H9 (cell line): ENCODE measurements at regions not wholly inside any gene's neighbourhood (a gene's known extent, or its start where the extent isn't known, plus 50 kb on each side); places are given as distances from the start of the nearest gene placed in this dataset.

Source experiments
- DNase-seq: peaks from one replicate; pipeline ENCODE4 v3.0.0-alpha.2; 2017
- H2AFZ ChIP-seq: one replicate; pipeline ENCODE4 v1.6.1; 2013; ENCODE audit warnings: mild to moderate bottlenecking, low read length, control low read depth, moderate library complexity
- H2AK5ac ChIP-seq: 2 replicates; pipeline ENCODE4 v1.6.1; 2013; ENCODE audit warnings: low read length, control low read depth, mixed read lengths; ENCODE audit not compliant: insufficient read length
- H2BK120ac ChIP-seq: one replicate; pipeline ENCODE4 v1.6.1; 2013; ENCODE audit warnings: low read depth, mild to moderate bottlenecking, low read length, control low read depth, inconsistent platforms; ENCODE audit not compliant: poor library complexity, severe bottlenecking
- H2BK12ac ChIP-seq: 2 replicates; pipeline ENCODE4 v1.6.1; 2013; ENCODE audit warnings: low read length, control low read depth, mixed read lengths, low read depth; ENCODE audit not compliant: insufficient read length
- H2BK15ac ChIP-seq: 2 replicates; pipeline ENCODE4 v1.6.1; 2013; ENCODE audit warnings: low read depth, low read length, control low read depth
- H2BK20ac ChIP-seq: one replicate; pipeline ENCODE4 v1.6.1; 2013; ENCODE audit warnings: low read depth, mild to moderate bottlenecking, low read length, control low read depth, inconsistent platforms; ENCODE audit not compliant: poor library complexity, severe bottlenecking
- H2BK5ac ChIP-seq: 2 replicates; pipeline ENCODE4 v1.6.1; 2013; ENCODE audit warnings: low read length, control low read depth, mixed read lengths; ENCODE audit not compliant: insufficient read length
- H3K14ac ChIP-seq: 2 replicates; pipeline ENCODE4 v1.6.1; 2013; ENCODE audit warnings: low read length, control low read depth; ENCODE audit not compliant: insufficient read depth
- H3K18ac ChIP-seq: 2 replicates; pipeline ENCODE4 v1.6.1; 2013; ENCODE audit warnings: low read depth, mild to moderate bottlenecking, mixed read lengths, low read length, control low read depth; ENCODE audit not compliant: insufficient read length
- H3K23ac ChIP-seq: 2 replicates; pipeline ENCODE4 v1.6.1; 2013; ENCODE audit warnings: low read length, control low read depth, mixed read lengths, low read depth; ENCODE audit not compliant: insufficient read length
- H3K23me2 ChIP-seq: 2 replicates; pipeline ENCODE4 v1.6.1; 2013; ENCODE audit warnings: low read depth, mild to moderate bottlenecking, mixed read lengths, low read length, control low read depth; ENCODE audit not compliant: insufficient read length, poor library complexity, severe bottlenecking
- H3K27ac ChIP-seq: 2 replicates; pipeline ENCODE4 v1.5.1; 2013; ENCODE audit warnings: low read length, control low read depth, mixed read lengths, low read depth; ENCODE audit not compliant: insufficient read length
- H3K27me3 ChIP-seq: 2 replicates; pipeline ENCODE4 v1.6.1; 2013; ENCODE audit warnings: low read length, control low read depth, inconsistent platforms; ENCODE audit not compliant: insufficient read depth
- H3K4ac ChIP-seq: 2 replicates; pipeline ENCODE4 v1.6.1; 2013; ENCODE audit warnings: low read depth, mild to moderate bottlenecking, control low read depth, inconsistent platforms, low read length, moderate library complexity
- H3K4me1 ChIP-seq: 2 replicates; pipeline ENCODE4 v1.6.1; 2013; ENCODE audit warnings: low read length, control low read depth, inconsistent platforms; ENCODE audit not compliant: insufficient read depth
- H3K4me2 ChIP-seq: 2 replicates; pipeline ENCODE4 v1.6.1; 2013; ENCODE audit warnings: low read length, control low read depth, mixed read lengths; ENCODE audit not compliant: insufficient read length, insufficient read depth
- H3K56ac ChIP-seq: 2 replicates; pipeline ENCODE4 v1.6.1; 2013; ENCODE audit warnings: low read depth, mild to moderate bottlenecking, mixed read lengths, low read length, control low read depth; ENCODE audit not compliant: insufficient read length
- H3K79me1 ChIP-seq: 2 replicates; pipeline ENCODE4 v1.6.1; 2013; ENCODE audit warnings: low read depth, mild to moderate bottlenecking, moderate library complexity, low read length, control low read depth, inconsistent platforms; ENCODE audit not compliant: insufficient read depth, poor library complexity, severe bottlenecking
- H3K79me2 ChIP-seq: 2 replicates; pipeline ENCODE4 v1.6.1; 2013; ENCODE audit warnings: low read length, control low read depth, inconsistent platforms; ENCODE audit not compliant: insufficient read depth
- H3K9ac ChIP-seq: 2 replicates; pipeline ENCODE4 v1.6.1; 2013; ENCODE audit warnings: low read length, control low read depth, mixed read lengths; ENCODE audit not compliant: insufficient read length; ENCODE audit errors: extremely low read depth
- H3K9me3 ChIP-seq: one replicate; pipeline ENCODE4 v1.6.1; 2013; ENCODE audit warnings: low read depth, low read length, inconsistent platforms; ENCODE audit not compliant: control insufficient read depth
- H3T11ph ChIP-seq: one replicate; pipeline ENCODE4 v1.6.1; 2013; ENCODE audit warnings: mild to moderate bottlenecking, low read length, control low read depth, inconsistent platforms
- H4K20me1 ChIP-seq: one replicate; pipeline ENCODE4 v1.6.1; 2013; ENCODE audit not compliant: control insufficient read depth, insufficient read length, insufficient read depth
- H4K5ac ChIP-seq: 2 replicates; pipeline ENCODE4 v1.6.1; 2013; ENCODE audit warnings: low read depth, mild to moderate bottlenecking, mixed read lengths, low read length, control low read depth; ENCODE audit not compliant: insufficient read length
- H4K8ac ChIP-seq: replicated peaks from 2 replicates; pipeline ENCODE4 v1.6.1; 2013; ENCODE audit warnings: low read length, control low read depth, mixed read lengths, low read depth; ENCODE audit not compliant: insufficient read length
- H4K91ac ChIP-seq: 2 replicates; pipeline ENCODE4 v1.6.1; 2013; ENCODE audit warnings: low read depth, mild to moderate bottlenecking, moderate library complexity, mixed read lengths, low read length, control low read depth; ENCODE audit not compliant: insufficient read length
- H3K27ac Mint-ChIP-seq, 3 experiments: 2 replicates in 2 of 3; 3 replicates in 1 of 3; pipeline ENCODE4 v1.8.0; 2020 to 2021; ENCODE audit warnings: mixed read lengths in 3 of 3, mild to moderate bottlenecking in 1 of 3, moderate library complexity in 1 of 3
- H3K27me3 Mint-ChIP-seq: 2 replicates; pipeline ENCODE4 v1.8.0; 2021; ENCODE audit warnings: low read depth, mild to moderate bottlenecking, moderate library complexity, mixed read lengths
- H3K36me3 Mint-ChIP-seq, 3 experiments: 2 replicates in 2 of 3; 3 replicates in 1 of 3; pipeline ENCODE4 v1.8.0; 2020 to 2021; ENCODE audit warnings: low read depth in 3 of 3, mixed read lengths in 3 of 3; ENCODE audit not compliant: insufficient read depth in 1 of 3
- H3K4me1 Mint-ChIP-seq, 2 experiments: 2 replicates each; pipeline ENCODE4 v1.8.0; 2020; ENCODE audit warnings: mixed read lengths in 2 of 2
- H3K4me3 Mint-ChIP-seq, 2 experiments: 2 replicates in 1 of 2; 3 replicates in 1 of 2; pipeline ENCODE4 v1.8.0; 2020 to 2021; ENCODE audit warnings: mild to moderate bottlenecking in 2 of 2, mixed read lengths in 2 of 2, moderate library complexity in 1 of 2
- H3K9me3 Mint-ChIP-seq, 2 experiments: 2 replicates in 1 of 2; 3 replicates in 1 of 2; pipeline ENCODE4 v1.8.0; 2020; ENCODE audit warnings: mild to moderate bottlenecking in 2 of 2, mixed read lengths in 2 of 2, moderate library complexity in 1 of 2
- CTCF ChIP-seq: fragments of 200-600 bp; sonication (generic); conservative IDR thresholded peaks from 3 replicates; pipeline ENCODE4 v1.8.0; 2021; ENCODE audit warnings: antibody characterized with exemption, mild to moderate bottlenecking
- WGBS: extraction: QIAGEN DNeasy Blood & Tissue Kit; methylation state at CpG from one replicate; pipeline ENCODE4 v1.1.7; 2013; ENCODE audit warnings: missing lambda C conversion rate, low lambda C conversion rate, mixed read lengths; ENCODE audit not compliant: insufficient read length; ENCODE audit errors: extremely low coverage; 5-methylcytosine and 5-hydroxymethylcytosine counted together

GRCh38 chr6:97815301-97815812 is 532.3 kb upstream of the MMS22L start:
- Histone ChIP-seq H3K4me1 (peaks cover 19% of the 10 kb centered on the region), H3K18ac (no peak overlapping the region), H3K14ac (no peak overlapping the region), H3K27ac (peak overlapping the region; percentile 39), H2AFZ (peak overlapping the region; percentile 40), H2BK12ac (no peak overlapping the region), H3K56ac (no peak overlapping the region), H4K5ac (no peak overlapping the region), H3T11ph (no peak overlapping the region), H4K20me1 (no peaks in the 10 kb centered on the region), H2BK5ac (no peak overlapping the region), H4K91ac (no peak overlapping the region), H2BK15ac (no peak overlapping the region), H3K4me2 (no peak overlapping the region), H3K9me3 (no peaks in the 10 kb centered on the region), H3K79me2 (no peaks in the 10 kb centered on the region), H3K27me3 (no peaks in the 10 kb centered on the region), H3K23ac (no peak overlapping the region), H2AK5ac (no peak overlapping the region), H3K9ac (no peak overlapping the region), H3K4ac (no peak overlapping the region), H2BK120ac (no peak overlapping the region), H2BK20ac (no peak overlapping the region), H3K23me2 (no peaks in the 10 kb centered on the region), H4K8ac (no peak overlapping the region), H3K79me1 (no peaks in the 10 kb centered on the region)
- Mint-ChIP-seq H3K27ac (peak overlapping the region; percentile 11 to 36 (median 33); a peak in 3 of 7 replicates), H3K9me3 (no peaks in the 10 kb centered on the region), H3K36me3 (peaks cover 0 to 15% (median 0%) of the 10 kb centered on the region in 3 experiments; a peak in 2 of 7 replicates), H3K4me1 (peaks cover 42 to 64% of the 10 kb centered on the region in 2 experiments), H3K4me3 (no peak overlapping the region), H3K27me3 (no peaks in the 10 kb centered on the region)
- TF ChIP-seq CTCF = no peak
- no CpG with 5 or more reads among the region's 2 CpGs for WGBS
- no peak for DNase-seq
